ENCODE measurements at regions not wholly inside any gene's neighbourhood (a gene's known extent, or its start where the extent isn't known, plus 50 kb on each side); places are given as distances from the start of the nearest gene placed in this dataset.
A peak's percentile ranks its signal among the peaks of the same experiment; 100 is the strongest.

GRCh38 chr4:131427000-131427399 lies 1722.1 kb upstream of the PCDH10 start:
- no peak overlapping the region for H3K4me3 ChIP-seq (ENCODE audit: low read depth, low read length)
- TF ChIP-seq CTCF (conservative IDR thresholded peaks at IDR 0.05; ENCODE audit: low read depth, low read length) = no peak
- DNase-seq (ENCODE audit: low read depth) = peak; percentile 0

GRCh38 chr4:131430302-131430701 lies 1718.8 kb upstream of the PCDH10 start:
- no peak for TF ChIP-seq CTCF (conservative IDR thresholded peaks at IDR 0.05; ENCODE audit: low read depth, low read length)
- DNase-seq (ENCODE audit: low read depth) = peak; percentile 0
- no peak overlapping the region for H3K4me3 ChIP-seq (ENCODE audit: low read depth, low read length)

GRCh38 chr4:131441004-131441688 lies 1707.9 kb upstream of the PCDH10 start:
- DNase-seq (ENCODE audit: low read depth) = no peak
- no peak overlapping the region for H3K4me3 ChIP-seq (ENCODE audit: low read depth, low read length)
- TF ChIP-seq CTCF (conservative IDR thresholded peaks at IDR 0.05; ENCODE audit: low read depth, low read length) = no peak

GRCh38 chr4:131447883-131448282 lies 1701.2 kb upstream of the PCDH10 start:
- H3K4me3 ChIP-seq (ENCODE audit: low read depth, low read length) = no peak overlapping the region
- no peak for TF ChIP-seq CTCF (conservative IDR thresholded peaks at IDR 0.05; ENCODE audit: low read depth, low read length)
- no peak for DNase-seq (ENCODE audit: low read depth)

GRCh38 chr4:131450572-131451209 lies 1698.4 kb upstream of the PCDH10 start:
- H3K4me3 ChIP-seq (ENCODE audit: low read depth, low read length) = no peak overlapping the region
- DNase-seq (ENCODE audit: low read depth) = no peak
- TF ChIP-seq CTCF (conservative IDR thresholded peaks at IDR 0.05; ENCODE audit: low read depth, low read length) = no peak

GRCh38 chr4:131459430-131460101 lies 1689.5 kb upstream of the PCDH10 start:
- TF ChIP-seq CTCF (conservative IDR thresholded peaks at IDR 0.05; ENCODE audit: low read depth, low read length) = no peak
- peak; percentile 19 for DNase-seq (ENCODE audit: low read depth)
- H3K4me3 ChIP-seq (ENCODE audit: low read depth, low read length) = no peak overlapping the region

Measured in choroid plexus epithelial cell (primary cell).